Kidney epithelial cell (primary cell): ENCODE measurements at regions not wholly inside any gene's neighbourhood (a gene's known extent, or its start where the extent isn't known, plus 50 kb on each side); places are given as distances from the start of the nearest gene placed in this dataset.

ENCODE experiments used
- DNase-seq: peaks from one replicate; pipeline ENCODE4 v3.0.0-alpha.2; 2010; ENCODE audit warnings: low read depth
- H3K27me3 ChIP-seq: 2 replicates; pipeline ENCODE4 v1.6.0; 2011; ENCODE audit warnings: low read length; ENCODE audit not compliant: control insufficient read depth, insufficient read depth
- H3K36me3 ChIP-seq: 2 replicates; pipeline ENCODE4 v1.5.1; 2011; ENCODE audit warnings: low read length; ENCODE audit not compliant: control insufficient read depth, insufficient read depth
- H3K4me3 ChIP-seq: 2 replicates; pipeline ENCODE4 v1.5.1; 2011; ENCODE audit warnings: low read depth, mild to moderate bottlenecking, control low read depth, low read length
- TF ChIP-seq, protein P1 (sequence below): IDR thresholded peaks from 2 replicates; pipeline ENCODE4 v1.5.1; 2011; ENCODE audit warnings: mild to moderate bottlenecking, moderate library complexity, low read length, control low read depth, inconsistent platforms; ENCODE audit not compliant: insufficient read depth, poor library complexity, severe bottlenecking

GRCh38 chr3:163838769-163839168 is 1239.5 kb downstream of the SI start:
- TF ChIP-seq, protein P1, sequence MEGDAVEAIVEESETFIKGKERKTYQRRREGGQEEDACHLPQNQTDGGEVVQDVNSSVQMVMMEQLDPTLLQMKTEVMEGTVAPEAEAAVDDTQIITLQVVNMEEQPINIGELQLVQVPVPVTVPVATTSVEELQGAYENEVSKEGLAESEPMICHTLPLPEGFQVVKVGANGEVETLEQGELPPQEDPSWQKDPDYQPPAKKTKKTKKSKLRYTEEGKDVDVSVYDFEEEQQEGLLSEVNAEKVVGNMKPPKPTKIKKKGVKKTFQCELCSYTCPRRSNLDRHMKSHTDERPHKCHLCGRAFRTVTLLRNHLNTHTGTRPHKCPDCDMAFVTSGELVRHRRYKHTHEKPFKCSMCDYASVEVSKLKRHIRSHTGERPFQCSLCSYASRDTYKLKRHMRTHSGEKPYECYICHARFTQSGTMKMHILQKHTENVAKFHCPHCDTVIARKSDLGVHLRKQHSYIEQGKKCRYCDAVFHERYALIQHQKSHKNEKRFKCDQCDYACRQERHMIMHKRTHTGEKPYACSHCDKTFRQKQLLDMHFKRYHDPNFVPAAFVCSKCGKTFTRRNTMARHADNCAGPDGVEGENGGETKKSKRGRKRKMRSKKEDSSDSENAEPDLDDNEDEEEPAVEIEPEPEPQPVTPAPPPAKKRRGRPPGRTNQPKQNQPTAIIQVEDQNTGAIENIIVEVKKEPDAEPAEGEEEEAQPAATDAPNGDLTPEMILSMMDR: no peak
- H3K36me3 ChIP-seq: no peaks in the 10 kb centered on the region
- DNase-seq: no peak
- no peak overlapping the region for H3K4me3 ChIP-seq
- H3K27me3 ChIP-seq: no peaks in the 10 kb centered on the region

- Histone ChIP-seq H3K36me3 (no peaks in the 10 kb centered on the region), H3K4me3 (no peak overlapping the region), H3K27me3 (no peaks in the 10 kb centered on the region)
- no peak for DNase-seq
- TF ChIP-seq, protein P1: no peak
Measured at GRCh38 chr3:163832547-163832946, 1245.7 kb downstream of the SI start.

DNA sequence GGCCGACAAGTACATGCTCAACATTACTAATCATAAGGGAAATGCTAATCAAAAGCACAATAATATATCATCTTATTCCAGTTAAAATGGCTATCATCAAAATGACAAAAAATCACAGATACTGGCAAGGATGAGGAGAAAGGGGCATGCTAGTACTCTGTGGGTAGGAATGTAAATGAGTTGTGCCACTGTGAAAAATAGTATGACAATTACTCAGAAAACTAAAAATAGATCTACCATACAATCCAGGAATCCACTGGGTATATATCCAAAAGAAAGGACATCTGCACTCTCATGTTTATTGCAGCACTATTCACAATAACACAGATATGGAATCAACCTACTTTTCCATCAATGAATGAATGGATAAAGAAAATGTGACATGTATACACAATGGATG is 1256.5 kb downstream of the SI start:
- Histone ChIP-seq H3K4me3 (no peak overlapping the region), H3K27me3 (no peaks in the 10 kb centered on the region), H3K36me3 (no peaks in the 10 kb centered on the region)
- TF ChIP-seq, protein P1: no peak
- no peak for DNase-seq

DNA sequence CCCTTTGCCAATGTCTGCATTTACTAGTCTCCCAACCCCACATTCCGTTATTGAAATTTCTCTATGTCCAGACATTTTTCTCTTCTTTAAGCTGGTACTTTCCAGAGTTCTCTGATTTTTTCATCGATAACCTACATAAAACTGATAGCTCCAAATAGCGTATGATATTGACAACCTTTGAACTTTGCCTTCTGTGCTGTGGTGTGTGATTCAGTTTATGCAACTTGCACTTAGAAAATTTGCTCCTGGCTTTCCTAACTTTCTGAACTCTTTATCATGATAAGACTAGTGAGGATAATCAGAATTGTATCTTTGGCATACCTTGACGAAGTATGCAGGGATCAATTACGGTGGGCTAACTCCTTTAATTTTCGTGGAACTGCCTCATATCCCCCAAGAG is 1261.3 kb downstream of the SI start:
- Histone ChIP-seq H3K4me3 (no peak overlapping the region), H3K27me3 (no peaks in the 10 kb centered on the region), H3K36me3 (no peaks in the 10 kb centered on the region)
- TF ChIP-seq, protein P1: no peak
- no peak for DNase-seq

GRCh38 chr3:163813935-163814334 is 1264.4 kb downstream of the SI start:
- no peak for DNase-seq
- H3K27me3 ChIP-seq: no peaks in the 10 kb centered on the region
- no peaks in the 10 kb centered on the region for H3K36me3 ChIP-seq
- no peak overlapping the region for H3K4me3 ChIP-seq
- TF ChIP-seq, protein P1: no peak

DNA sequence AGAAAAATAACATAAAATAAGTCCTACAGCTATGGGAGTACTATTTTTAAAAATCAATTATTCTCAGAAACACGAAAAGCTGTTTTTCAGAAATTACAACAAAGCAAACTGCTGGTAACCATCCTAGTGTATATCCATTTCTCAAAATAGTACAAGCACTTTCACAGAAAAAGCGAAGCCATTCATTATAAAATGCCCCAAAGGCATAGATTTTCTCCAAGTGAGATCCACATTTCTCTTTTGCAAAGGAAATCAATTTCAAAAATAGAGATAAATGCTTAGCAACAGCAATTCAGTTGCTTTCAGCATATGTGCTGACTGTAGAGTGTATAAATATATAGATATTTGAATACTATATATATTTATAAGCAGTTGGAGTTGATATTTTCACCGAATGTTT is 1266.3 kb downstream of the SI start:
- Histone ChIP-seq H3K4me3 (no peak overlapping the region), H3K27me3 (no peaks in the 10 kb centered on the region), H3K36me3 (no peaks in the 10 kb centered on the region)
- TF ChIP-seq, protein P1: no peak
- no peak for DNase-seq
